COLO668 (cell line): ENCODE measurements at regions not wholly inside any gene's neighbourhood (a gene's known extent, or its start where the extent isn't known, plus 50 kb on each side); places are given as distances from the start of the nearest gene placed in this dataset.
"Not testable (repeated sequence)": the region's sequence is repeated elsewhere in the genome, so short reads cannot be mapped to it uniquely, and the experiment has no call there.

ENCODE experiments used
- DNase-seq: peaks from one replicate; lab custom pipeline; 2025; ENCODE audit not compliant: unreplicated experiment; lab: John Stamatoyannopoulos, UW

- no peak for DNase-seq
Measured at GRCh38 chr13:18951412-18951811, 230.2 kb downstream of the TUBA3C start.

GRCh38 chr13:18949970-18950369, 231.7 kb downstream of the TUBA3C start:
- no peak for DNase-seq

GRCh38 chr13:18949489-18949761, 232.2 kb downstream of the TUBA3C start:
- no peak for DNase-seq

- no peak for DNase-seq
Measured at GRCh38 chr13:18948664-18949488, 232.7 kb downstream of the TUBA3C start.

GRCh38 chr13:18948012-18948663, 233.5 kb downstream of the TUBA3C start:
- DNase-seq, result no peak

DNA sequence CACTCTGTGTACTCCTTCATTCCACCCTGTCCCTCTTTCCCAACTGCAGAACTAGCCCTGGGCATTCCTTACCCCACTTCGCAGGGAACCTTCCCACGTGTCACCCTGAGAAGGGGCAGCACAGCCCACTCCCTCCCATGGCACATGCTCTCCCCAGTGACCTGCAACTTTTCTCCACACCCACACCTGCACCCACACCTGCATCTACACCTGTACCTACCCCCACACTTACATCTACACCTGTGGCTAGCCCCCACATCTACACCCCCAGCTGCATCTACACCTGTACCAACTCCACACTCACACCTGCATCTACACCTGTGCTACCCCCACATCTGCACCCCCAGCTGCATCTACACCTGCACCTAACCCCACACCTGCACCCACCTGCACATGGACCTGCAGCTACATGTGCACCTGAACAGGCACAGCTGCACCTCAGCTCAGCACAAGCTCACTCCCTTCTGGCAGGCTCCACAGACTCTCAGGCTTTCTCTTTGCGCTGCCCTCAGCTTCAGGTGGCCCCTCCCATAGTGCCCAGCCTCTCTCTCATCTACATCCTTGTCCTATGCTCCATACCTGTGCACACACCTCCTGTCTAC, 234.1 kb downstream of the TUBA3C start:
- no peak for DNase-seq

- no peak for DNase-seq
Measured at GRCh38 chr13:18946738-18947137, 234.9 kb downstream of the TUBA3C start.

GRCh38 chr13:18944501-18945068, 237.0 kb downstream of the TUBA3C start:
- no peak for DNase-seq

- DNase-seq, result no peak
Measured at GRCh38 chr13:18943721-18944391, 237.8 kb downstream of the TUBA3C start.

- no peak for DNase-seq
Measured at GRCh38 chr13:18943273-18943672, 238.4 kb downstream of the TUBA3C start.

DNA sequence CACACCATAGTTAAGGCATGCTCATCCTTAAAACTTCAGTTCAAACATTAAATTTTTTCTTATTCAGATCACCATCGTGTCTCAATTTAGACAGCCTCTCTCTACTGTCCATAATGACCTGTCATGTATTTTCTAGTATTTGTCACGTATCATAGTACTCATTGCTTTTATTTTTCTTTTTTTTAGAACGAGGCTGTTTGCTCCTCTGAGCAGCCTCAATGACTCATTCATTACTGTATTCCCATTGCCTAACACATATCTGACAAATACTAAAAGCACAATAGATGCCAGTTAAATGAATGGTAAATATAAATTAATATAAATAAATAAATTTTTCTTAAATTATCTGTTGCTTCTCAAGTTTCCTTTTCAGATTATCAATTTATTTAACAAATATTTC, 245.5 kb downstream of the TUBA3C start:
- DNase-seq, result no peak

- no peak for DNase-seq
Measured at GRCh38 chr13:18921063-18921462, 260.6 kb downstream of the TUBA3C start.

- DNase-seq, result not testable (repeated sequence)
Measured at GRCh38 chr13:18905096-18905495, 276.5 kb downstream of the TUBA3C start.

- DNase-seq, result not testable (repeated sequence)
Measured at GRCh38 chr13:18895411-18895810, 286.2 kb downstream of the TUBA3C start.

DNA sequence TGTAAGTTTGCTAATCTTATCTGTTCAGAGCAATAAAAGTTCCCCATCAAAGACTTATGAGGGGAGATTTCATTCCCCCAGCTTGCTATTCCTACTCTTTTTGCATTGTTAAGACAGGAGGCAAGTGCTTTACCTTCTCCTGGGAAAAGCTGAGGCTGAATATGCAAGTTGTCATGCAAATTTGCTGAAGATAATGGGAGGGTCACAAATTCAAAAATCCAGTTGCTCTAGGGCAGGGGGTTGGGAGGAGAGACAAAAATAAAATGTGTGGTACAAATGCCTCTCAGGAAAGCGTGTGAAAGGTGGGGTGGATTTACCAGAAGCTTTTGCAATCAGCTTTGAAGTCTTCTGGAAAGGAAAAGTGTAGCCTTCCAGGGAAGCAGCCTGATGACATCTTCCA, 290.4 kb downstream of the TUBA3C start:
- not testable (repeated sequence) for DNase-seq

DNA sequence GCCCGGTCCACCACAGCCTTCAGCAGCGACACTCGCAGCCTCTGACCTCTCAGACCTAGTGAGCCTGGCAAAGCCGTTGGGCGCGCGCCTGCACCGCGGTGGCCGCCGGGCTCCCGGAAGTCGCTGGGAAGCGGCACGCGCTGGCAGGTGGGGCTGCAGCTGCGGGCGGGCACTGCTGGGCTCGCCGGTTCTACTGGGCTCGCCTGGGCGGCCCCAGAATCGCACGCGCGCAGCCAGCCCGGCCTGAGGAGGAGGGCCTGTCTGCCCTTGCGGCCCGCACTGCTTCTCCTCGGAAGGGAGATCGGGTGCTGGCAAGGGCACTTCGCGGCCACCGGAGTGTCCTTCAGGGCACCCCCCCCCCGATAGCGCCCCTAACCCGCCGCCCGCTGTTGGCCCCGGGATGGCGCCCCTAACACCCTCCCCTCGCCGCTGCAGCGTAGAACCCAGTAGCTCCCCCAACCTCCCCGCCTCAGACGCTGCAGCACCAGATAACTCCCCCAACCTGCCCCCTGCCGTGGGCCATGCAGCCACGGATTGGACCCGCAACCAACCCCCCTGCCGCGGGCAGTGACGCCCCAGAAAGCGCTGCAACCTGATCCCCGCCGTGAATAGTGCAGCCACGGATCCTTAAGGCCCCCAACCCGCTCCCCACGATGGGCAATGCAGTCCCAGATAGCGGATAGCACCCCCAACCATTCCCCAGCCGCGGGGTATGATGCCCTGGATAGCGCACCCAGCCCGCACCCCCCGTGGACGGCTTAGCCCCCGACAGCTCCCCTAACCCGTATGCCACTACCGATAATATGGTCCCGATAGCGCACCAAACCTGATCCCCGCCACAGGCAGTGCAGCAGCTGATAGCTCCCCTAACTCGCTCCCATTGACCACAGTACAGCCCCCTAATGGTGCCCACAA, 306.5 kb downstream of the TUBA3C start:
- not testable (repeated sequence) for DNase-seq

- DNase-seq, result not testable (repeated sequence)
Measured at GRCh38 chr13:18870557-18870956, 311.1 kb downstream of the TUBA3C start.

DNA sequence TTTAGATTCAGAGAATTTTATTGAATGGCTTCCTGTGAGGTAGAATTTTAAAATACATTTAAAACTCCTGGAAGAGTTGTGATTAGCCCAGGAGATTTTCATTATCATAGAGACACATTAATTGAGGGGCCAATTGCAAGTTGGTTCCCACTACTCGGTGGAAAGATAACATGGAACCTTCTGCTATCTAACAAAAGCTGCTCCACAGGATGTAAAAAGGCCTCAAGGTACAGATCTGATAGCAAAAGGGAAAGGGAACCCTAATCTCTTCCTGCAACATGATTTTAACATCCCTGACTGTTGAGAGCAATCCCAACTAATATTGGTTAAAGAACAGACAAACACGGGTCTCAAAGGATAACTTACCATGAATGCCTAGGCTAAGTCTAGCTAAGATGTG, 312.3 kb downstream of the TUBA3C start:
- not testable (repeated sequence) for DNase-seq

- DNase-seq, result not testable (repeated sequence)
Measured at GRCh38 chr13:18837986-18838629, 343.5 kb downstream of the TUBA3C start.
